ENCODE measurements at regions not wholly inside any gene's neighbourhood (a gene's known extent, or its start where the extent isn't known, plus 50 kb on each side); places are given as distances from the start of the nearest gene placed in this dataset.
"Not testable (repeated sequence)": the region's sequence is repeated elsewhere in the genome, so short reads cannot be mapped to it uniquely, and the experiment has no call there.

- not testable (repeated sequence) for DNase-seq (ENCODE audit: low read depth in 2 of 2, low spot score in 1 of 2)
Observed at GRCh38 chr5:166804693-166805092, 1486.8 kb upstream of the WWC1 start.

- not testable (repeated sequence) for DNase-seq (ENCODE audit: low read depth in 2 of 2, low spot score in 1 of 2)
Observed at GRCh38 chr5:166810093-166810658, 1481.3 kb upstream of the WWC1 start.

GRCh38 chr5:166810721-166811120 lies 1480.7 kb upstream of the WWC1 start:
- no peak for DNase-seq (ENCODE audit: low read depth in 2 of 2, low spot score in 1 of 2)

- no peak for DNase-seq (ENCODE audit: low read depth in 2 of 2, low spot score in 1 of 2)
Observed at GRCh38 chr5:166823360-166823759, 1468.1 kb upstream of the WWC1 start.

GRCh38 chr5:166834246-166834645 lies 1457.2 kb upstream of the WWC1 start:
- no peak for DNase-seq (ENCODE audit: low read depth in 2 of 2, low spot score in 1 of 2)

- DNase-seq (ENCODE audit: low read depth in 2 of 2, low spot score in 1 of 2): no peak
Observed at GRCh38 chr5:166845044-166845443, 1446.4 kb upstream of the WWC1 start.

- no peak for DNase-seq (ENCODE audit: low read depth in 2 of 2, low spot score in 1 of 2)
Observed at GRCh38 chr5:166856791-166857190, 1434.7 kb upstream of the WWC1 start.

GRCh38 chr5:166860426-166860825 lies 1431.0 kb upstream of the WWC1 start:
- DNase-seq (ENCODE audit: low read depth in 2 of 2, low spot score in 1 of 2): no peak

- DNase-seq (ENCODE audit: low read depth in 2 of 2, low spot score in 1 of 2): no peak
Observed at GRCh38 chr5:166862581-166862980, 1428.9 kb upstream of the WWC1 start.

- DNase-seq (ENCODE audit: low read depth in 2 of 2, low spot score in 1 of 2): no peak
Observed at GRCh38 chr5:166865206-166865605, 1426.2 kb upstream of the WWC1 start.

GRCh38 chr5:166880456-166880855 lies 1411.0 kb upstream of the WWC1 start:
- DNase-seq (ENCODE audit: low read depth in 2 of 2, low spot score in 1 of 2): no peak

GRCh38 chr5:166881802-166882201 lies 1409.6 kb upstream of the WWC1 start:
- DNase-seq (ENCODE audit: low read depth in 2 of 2, low spot score in 1 of 2): no peak

- no peak for DNase-seq (ENCODE audit: low read depth in 2 of 2, low spot score in 1 of 2)
Observed at GRCh38 chr5:166883016-166883415, 1408.4 kb upstream of the WWC1 start.

GRCh38 chr5:166898166-166898565 lies 1393.3 kb upstream of the WWC1 start:
- DNase-seq (ENCODE audit: low read depth in 2 of 2, low spot score in 1 of 2): no peak

GRCh38 chr5:166899343-166899742 lies 1392.1 kb upstream of the WWC1 start:
- DNase-seq (ENCODE audit: low read depth in 2 of 2, low spot score in 1 of 2): no peak

- no peak for DNase-seq (ENCODE audit: low read depth in 2 of 2, low spot score in 1 of 2)
Observed at GRCh38 chr5:166904571-166904970, 1386.9 kb upstream of the WWC1 start.

GRCh38 chr5:166906991-166907713 lies 1384.3 kb upstream of the WWC1 start:
- no peak for DNase-seq (ENCODE audit: low read depth in 2 of 2, low spot score in 1 of 2)

GRCh38 chr5:166909040-166909439 lies 1382.4 kb upstream of the WWC1 start:
- no peak for DNase-seq (ENCODE audit: low read depth in 2 of 2, low spot score in 1 of 2)

- DNase-seq (ENCODE audit: low read depth in 2 of 2, low spot score in 1 of 2): no peak
Observed at GRCh38 chr5:166909926-166910325, 1381.5 kb upstream of the WWC1 start.

GRCh38 chr5:166910995-166911394 lies 1380.5 kb upstream of the WWC1 start:
- DNase-seq (ENCODE audit: low read depth in 2 of 2, low spot score in 1 of 2): no peak

- DNase-seq (ENCODE audit: low read depth in 2 of 2, low spot score in 1 of 2): no peak
Observed at GRCh38 chr5:166916021-166916420, 1375.4 kb upstream of the WWC1 start.

- DNase-seq (ENCODE audit: low read depth in 2 of 2, low spot score in 1 of 2): no peak
Observed at GRCh38 chr5:166926138-166926537, 1365.3 kb upstream of the WWC1 start.

Data from stimulated activated CD8-positive, alpha-beta memory T cell treated with anti-CD3 and anti-CD28 coated beads, Interleukin-4, amount 100 ng/mL, for 1 hour (primary cell).